ENCODE measurements at regions not wholly inside any gene's neighbourhood (a gene's known extent, or its start where the extent isn't known, plus 50 kb on each side); places are given as distances from the start of the nearest gene placed in this dataset.

DNA sequence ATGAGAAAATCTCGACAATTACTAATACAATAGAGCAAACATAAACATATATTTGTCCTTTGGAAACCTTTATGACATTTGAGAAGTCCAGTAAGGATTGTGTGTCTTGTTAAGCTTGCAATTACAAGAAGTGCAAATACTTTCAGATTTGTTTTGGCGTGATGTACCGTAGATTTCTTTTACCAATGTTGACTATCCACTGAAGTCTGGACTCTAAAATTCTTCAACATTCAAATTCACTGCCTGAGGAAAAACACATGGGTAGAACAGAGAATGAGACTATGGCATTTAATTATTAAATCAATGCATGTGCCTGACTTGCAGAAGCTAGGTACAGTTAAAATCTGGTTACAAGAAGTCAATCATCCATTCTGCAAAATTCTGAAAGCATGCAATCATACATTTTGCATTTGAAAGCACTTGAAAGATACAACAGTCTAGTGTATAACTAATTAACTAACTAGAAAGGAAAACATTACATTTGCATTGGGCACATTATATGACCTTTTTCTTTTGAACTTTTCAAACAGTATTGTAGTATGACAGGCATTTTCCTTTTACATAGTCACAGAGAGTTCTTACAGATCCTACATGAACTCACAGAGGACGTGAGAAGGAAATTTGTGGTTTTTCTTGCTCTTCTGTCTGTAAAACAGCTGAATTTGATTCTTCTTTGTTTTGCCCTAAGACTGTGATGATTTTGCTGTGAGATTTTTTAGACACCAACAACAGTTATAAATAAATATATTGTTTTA lies 511.1 kb upstream of the ADGRL4 start:
- no peak for TF ChIP-seq RAD21 (IDR thresholded peaks at IDR 0.05; ENCODE audit: low read depth)
- TF ChIP-seq TCF12 (IDR thresholded peaks at IDR 0.05; ENCODE audit: low read depth) = no peak
